Fibroblast of skin of back (primary cell): ENCODE measurements at regions not wholly inside any gene's neighbourhood (a gene's known extent, or its start where the extent isn't known, plus 50 kb on each side); places are given as distances from the start of the nearest gene placed in this dataset.
"Not testable (repeated sequence)": the region's sequence is repeated elsewhere in the genome, so short reads cannot be mapped to it uniquely, and the experiment has no call there.

ENCODE experiments used
- DNase-seq: peaks from one replicate; pipeline ENCODE4 v3.0.0-alpha.2; 2013

DNA sequence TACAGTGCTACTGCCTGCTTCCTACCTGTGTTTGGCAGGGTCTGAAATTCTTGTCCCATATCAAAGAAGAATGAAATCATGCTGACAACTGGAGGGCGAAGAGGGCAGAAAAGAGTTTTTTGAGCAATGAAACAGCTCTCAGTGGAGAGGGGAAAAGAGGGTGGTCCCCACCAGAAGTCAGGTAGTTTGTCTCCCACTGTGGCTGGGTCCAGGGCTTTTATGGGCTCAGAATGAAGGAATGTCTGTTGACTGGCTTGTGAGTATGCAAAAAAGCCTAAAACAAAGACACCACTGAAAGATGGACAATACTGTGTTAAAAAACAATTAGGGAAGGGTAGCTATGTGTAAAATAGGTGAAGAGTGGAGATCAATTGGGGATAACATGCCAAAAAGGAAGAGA, 115.0 kb downstream of the ADAM29 start:
- no peak for DNase-seq

DNA sequence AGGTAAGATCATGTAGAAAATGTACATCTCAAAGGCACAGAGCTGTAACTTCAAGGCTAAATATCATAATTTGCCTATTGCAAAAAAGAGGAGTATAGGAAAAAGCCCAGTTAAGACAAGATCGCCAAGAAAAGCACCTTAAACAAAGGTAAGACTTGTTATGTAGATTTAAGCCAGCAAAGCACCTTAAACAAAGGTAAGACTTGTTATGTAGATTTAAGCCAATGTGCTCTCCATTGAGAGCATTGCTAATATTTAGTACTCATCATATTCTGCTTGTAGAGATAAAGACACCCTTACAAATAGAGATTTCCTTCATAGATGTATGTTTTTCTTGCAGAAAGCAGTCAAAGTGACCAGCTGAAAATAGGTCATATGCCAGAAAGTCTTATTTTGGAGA, 115.8 kb downstream of the ADAM29 start:
- no peak for DNase-seq

DNA sequence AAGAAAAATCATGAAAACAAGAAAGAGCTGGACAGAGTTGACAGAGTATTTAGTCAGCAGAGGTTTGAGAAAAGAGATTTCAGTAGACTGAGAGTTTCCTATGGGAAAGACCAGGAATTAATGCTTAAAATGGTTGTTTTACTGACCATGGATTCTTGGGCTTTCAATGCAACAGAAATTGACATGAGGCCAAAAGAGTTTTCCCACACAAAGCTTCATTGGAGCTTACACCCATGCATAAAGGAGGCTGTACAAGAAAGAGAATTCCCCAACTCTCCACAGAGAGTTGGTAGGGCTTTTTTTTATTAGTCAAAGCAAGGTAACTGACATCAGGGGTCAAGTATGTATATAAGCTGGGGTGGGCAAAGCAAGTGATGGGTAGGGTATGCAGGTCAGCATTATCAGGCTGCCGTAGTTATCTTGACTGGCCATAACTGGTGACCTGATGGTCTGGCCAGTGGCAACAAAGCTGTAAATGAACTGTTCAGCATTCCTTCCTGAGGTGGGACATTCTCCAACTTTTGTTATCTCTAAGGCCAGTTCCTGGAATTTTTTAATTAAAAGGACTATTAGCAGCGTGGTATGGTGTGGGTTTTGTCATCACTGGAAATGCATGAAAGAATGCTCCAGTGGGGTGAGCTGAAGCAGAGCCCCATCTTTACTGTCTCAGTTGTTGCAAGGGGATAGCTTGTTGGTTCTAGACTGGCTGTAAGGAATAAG, 117.0 kb downstream of the ADAM29 start:
- no peak for DNase-seq

DNA sequence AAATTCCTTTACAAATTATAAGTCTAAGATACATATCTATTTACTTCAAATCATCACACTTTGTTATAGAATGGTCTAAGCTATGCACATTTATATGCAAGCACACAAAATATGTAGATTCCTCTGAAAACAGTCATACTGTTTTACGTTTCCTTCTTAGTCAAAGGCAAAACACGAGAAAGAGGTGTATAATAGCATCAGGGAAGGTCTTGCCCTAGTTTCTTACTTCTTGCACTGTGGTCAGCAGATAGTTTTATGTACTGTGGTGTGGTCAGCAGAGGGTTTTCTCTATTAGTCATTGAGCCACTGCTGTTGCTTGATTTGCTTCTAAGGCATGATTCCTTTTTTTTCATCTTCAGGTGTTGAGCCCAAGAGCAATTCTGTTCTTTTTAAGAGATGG, 117.7 kb downstream of the ADAM29 start:
- peak; percentile 27 for DNase-seq

DNA sequence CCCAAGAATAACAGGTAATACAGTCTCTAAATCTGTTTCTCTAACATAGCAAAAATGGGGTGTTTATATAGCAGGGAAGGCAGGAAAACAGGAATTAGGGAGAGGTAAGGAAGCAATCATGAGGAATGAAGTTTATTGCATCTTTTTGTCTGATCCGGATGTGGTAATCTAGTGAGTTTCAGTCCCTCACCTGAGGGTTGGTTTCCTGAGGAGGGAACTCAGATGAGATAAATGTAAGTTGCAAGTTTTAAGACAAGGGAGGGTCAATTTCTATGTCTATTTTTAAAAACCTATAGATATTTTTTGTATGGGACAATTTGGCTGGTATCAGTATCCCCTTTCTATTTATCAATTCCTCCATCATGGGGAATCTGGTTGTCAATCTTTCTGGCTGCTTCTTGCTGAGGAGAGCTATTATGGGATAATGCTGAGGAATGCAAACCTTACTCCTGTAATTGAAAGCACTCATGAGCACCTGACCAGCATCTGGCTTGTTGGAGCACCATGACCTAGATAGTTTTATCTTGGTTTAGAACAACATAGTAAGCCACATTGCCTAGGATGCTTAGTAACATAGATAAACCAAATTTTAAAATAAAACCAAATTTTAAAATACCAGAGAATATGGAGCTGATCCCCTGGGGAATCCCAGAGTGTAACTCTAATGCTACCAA, 130.1 kb downstream of the ADAM29 start:
- no peak for DNase-seq

DNA sequence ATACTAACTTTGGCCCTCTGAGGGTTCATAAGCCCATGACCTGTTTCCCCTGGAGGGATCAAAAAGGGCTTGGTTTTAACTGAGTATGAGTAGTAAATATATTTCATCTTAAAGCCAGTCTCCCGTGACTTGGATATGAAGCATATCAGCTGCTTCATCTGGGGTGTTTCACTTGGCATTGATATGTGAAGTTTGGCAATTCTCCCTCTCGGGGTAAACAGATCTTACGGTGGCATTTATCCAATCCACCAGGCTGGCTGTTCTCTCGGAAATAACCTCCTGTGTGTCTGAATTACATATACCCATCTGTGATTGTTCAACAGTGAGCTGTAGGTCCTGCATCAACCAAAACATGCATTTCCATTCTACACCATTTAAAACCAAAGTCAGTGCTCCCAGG, 130.7 kb downstream of the ADAM29 start:
- DNase-seq, result no peak

DNA sequence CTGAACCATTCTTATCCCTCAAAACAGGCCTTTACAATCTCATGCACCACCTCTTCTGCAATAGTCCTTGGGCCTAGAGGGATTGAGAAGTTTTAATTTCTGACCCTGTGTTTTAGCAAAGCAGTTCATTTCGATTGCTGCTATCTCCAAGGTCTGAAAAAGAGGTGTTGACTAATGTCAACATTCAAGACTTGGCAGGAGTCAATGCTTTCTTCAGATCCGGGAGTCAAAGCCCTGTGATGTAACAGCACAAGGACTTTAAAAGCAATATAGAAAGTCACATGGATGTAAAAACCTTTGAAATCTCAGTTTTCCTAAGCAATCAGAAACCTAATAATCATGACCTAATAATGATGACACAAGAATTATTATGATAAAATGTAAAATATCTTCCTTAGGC, 133.8 kb downstream of the ADAM29 start:
- DNase-seq, result no peak

DNA sequence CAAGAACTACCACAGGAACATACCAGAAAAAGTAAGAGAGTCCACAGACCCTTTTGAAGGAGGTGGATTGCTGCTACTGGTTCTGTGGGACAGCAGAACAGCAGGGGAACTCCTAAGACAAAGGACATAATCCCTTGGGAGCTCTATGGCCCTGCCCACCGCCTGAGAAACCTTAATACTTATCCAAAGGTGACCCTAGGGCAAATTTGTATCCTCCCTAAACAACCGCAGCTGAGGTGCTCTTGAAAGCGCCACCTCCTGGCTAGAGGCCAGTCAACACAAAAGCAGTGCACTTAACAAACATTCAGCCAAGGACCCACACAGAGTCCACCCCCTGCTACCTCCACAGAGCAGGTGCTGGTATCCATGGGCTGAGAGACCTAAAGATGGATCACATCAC, 136.8 kb downstream of the ADAM29 start:
- DNase-seq, result no peak

DNA sequence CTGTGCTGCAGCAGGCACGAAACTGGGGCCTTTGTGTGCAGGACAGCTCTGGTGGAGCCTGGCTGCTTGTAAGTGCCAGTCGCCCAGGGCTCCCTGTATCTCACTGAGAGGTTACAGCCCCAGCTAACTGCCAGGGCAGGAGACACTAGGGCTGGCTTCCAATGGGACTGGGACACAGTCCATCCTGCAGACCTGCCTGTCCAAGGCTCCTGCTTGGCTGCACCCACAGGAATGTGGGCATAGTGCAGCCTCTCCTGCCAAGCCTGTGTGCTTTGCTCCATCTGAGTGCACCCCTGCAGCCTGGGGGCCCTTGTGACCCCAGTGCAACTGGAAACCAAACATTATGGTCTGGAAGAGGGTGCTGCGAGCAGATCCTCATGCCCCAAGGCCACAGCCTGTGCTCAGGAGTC, 144.0 kb downstream of the ADAM29 start:
- no peak for DNase-seq

DNA sequence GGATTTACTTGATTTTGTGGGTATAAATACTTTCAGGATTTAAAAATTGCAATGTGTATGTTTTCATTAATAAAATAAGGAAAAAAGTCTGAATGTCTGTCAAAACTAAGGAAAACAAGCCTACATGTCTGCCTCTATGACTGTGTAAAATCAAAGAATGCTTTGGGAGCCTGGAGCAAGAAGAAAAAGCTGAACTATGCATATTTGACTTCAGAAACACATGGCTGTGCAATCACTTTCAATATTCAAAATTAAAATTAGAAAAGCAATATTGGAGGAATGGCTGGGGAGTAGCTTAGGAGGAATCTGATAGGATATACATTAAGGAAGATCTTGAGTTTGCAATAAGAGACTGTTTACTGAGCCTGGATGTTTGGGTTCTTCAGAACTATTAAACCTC, 147.1 kb downstream of the ADAM29 start:
- no peak for DNase-seq

DNA sequence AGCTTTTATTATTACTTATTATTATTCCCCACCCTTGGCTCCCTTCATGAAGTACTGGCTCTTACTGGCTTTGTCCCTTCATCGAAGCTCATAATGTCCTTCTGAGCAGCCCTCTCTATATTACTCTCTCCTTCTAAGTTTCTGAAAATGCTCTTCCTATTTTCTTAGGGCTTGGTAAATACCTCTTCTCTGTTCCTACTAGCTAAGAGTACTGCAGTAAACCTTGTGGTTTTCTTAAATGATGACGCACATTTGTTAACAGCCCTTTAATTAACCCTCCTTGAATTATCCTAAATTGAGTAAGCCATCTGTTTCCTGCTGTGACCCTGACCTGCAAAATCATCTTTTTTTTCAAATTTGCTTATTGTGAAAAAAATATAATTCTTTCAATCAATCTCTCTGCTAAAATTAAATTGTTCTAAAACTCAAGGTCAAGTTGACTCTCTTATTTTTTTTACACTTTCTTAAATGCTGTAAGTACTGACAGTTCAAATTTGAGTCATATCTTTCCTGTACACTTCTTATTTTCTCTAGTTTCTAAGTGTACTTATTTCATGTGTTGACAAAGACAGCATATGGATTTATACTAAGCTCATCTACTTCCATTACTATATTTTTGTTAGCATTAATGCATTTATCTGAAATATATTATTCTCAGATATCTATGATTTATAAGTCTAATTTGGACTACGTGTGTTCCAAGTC, 148.9 kb downstream of the ADAM29 start:
- no peak for DNase-seq

DNA sequence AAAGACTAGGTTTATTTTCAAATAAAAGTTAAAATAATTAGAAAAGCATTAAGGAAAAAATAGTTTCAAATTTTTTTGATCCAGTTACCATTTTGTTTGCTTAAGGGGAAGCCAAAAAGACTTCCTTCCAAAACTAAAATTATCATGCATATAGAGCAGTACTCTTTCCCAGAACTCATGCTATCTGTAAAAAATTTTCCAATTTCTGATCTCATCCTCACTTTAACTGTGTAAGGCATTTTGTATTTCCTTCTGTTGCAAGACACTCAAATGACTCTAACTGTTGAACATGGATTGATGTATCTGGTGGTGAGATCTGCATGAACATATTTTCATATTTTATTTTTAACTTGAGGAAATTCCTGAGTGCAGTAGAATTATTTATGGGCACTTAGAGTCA, 150.1 kb downstream of the ADAM29 start:
- DNase-seq, result peak; percentile 1

DNA sequence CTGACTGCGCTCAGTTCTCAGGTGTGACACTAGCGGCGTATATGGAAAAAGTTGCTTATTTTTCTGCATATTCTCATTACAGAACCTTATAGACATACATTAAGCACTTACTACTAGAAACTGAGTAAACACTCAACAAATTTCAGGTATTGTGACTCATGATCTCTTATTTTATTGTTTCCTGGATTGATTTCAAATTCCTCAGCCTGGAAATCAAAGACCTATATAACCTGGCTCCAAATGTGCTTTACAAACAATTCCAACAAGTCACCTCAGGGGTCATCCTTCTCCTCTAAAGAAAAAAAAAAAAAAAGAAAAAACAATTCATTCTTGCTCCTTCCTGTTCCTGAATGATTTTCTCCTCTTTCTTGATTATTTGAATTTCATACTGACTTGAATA, 152.3 kb downstream of the ADAM29 start:
- no peak for DNase-seq

DNA sequence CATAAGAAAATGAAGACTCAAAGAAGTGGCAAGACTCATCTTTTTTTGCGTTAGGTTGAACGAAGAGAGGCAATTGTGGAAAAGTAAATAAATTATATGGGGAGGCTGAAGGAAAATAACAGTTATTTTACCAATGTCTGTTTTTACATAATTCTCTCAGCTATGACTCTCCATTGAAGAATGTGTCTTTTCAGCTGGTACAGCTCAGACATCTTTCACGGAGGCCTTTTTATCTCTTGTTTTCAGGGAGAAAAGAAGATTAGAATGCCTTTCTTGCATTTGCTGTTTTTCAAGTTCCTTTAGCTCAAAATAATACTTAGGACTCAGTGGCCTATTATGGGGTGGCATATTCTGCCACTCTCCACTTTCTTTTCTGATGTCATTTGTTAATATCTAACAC, 153.0 kb downstream of the ADAM29 start:
- DNase-seq, result peak; percentile 13

DNA sequence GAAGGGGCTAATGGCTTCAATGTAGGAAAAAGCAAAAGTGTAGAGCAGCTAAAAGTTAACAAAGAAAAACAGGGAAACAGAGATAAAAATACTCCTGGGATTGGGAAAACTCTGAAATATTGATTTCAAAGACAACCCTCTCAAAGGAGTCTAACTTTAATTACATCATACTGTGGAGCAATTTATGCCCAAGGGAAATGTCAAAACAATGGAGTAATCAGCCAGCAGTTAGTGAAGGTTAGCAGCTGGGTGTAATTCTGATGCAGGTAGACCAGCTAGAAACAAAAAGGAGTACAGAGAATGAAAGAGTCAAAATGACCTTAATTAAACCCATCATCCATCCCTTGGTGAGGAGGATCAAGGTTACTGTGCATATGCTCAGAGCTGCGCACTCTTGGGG, 169.0 kb downstream of the ADAM29 start:
- DNase-seq, result no peak

DNA sequence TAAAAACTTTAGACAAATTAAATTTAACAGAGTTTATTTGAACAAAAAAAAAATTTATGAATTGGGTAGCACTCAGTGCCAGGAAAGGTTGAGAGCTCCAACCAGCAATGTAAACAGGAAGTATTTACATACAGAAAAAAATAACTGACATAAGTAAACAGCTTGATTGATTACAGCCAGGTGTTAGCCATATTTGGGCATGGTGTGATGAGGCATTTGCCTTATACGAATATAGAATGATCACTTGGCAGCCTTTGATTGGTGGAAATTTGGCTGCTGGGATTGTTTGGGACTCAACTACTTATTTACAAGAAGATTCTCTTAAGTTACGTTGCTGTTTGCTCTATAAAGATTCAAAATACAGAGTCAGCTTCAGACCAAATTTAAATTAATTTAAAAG, 172.0 kb downstream of the ADAM29 start:
- no peak for DNase-seq

DNA sequence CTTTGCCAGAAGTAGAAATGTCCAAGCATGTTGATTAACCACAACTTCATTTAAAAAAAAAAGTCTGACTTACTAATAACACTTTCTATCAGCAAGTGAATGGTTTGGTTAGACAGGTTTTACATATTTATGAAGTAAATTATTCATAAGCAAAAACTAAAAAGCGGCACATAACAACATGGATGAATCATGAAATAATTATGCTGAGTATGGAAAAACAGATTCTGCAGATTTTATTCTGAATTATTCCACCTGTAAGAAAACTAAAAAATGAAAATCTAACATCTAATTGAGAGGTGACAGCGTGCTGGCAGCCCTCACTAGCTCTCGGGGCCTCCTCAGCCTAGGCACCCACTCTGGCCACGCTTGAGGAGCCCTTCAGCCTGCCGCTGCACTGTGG, 173.5 kb downstream of the ADAM29 start:
- DNase-seq, result no peak

DNA sequence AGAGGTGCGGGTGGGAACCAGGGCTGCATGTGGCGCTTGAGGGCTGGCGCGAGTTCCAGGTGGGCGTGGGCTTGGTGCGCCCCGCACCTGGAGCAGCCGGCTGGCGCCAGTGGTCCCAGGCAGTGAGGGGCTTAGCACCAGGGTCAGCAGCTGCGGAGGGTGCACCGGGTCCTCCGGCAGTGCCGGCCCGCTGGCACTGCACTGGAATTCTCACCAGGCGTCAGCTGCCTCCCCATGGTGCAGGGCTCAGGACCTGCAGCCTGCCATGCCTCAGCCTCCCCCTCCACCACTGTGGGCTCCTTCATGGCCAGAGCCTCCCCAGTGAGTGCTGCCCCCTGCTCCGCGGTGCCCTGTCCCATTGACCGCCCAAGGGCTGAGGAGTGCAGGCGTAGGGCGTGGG, 174.0 kb downstream of the ADAM29 start:
- DNase-seq, result no peak

DNA sequence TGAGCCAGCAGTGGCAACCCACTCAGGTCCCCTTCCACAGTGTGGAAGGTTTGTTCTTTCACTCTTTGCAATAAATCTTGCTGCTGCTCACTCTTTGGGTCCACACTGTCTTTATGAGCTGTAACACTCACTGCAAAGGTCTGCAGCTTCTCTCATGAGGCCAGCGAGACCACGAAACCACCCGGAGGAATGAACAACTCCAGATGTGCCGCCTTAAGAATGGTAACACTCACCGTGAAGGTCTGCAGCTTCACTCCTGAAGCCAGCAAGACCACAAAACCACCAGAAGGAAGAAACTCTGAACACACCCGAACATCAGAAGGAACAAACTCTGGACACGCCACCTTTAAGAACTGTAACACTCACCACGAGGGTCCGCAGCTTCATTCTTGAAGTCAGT, 174.9 kb downstream of the ADAM29 start:
- DNase-seq, result not testable (repeated sequence)

DNA sequence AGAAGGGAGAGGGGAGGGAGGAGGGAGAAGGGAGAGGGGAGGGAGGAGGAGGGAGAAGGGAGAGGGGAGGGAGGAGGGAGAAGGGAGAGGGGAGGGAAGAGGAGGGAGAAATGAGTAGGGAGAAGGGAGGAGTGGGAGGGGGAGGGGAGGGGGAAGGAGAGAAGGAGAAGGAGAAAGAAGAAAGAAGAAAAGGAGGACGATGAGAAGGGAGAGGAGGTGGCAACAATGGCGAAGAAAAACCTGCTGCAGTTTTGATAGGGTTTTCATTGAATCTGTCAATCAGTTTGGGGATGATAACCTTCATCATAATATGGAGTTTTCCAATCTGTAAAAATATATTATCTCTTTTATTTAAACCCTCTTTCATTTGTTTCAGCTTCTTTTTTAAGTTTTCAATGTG, 185.2 kb downstream of the ADAM29 start:
- no peak for DNase-seq

DNA sequence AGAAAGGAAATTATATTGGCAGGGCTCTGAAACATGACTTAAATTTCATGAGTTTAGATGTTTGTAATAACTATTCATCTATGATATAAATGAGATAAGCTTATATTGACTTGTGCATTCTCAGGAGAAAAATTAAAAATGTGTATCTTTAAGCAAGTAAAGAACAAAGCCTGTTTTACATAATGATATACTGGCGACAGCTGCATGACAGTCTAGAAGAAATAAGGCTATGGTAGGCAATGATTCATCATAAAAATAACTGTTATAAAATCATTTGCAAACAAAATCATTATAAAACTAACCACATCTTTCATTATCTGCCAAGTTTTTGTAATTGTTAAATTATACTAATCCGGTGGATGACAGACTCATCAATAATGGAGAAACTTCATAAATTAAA, 188.1 kb downstream of the ADAM29 start:
- DNase-seq, result no peak

DNA sequence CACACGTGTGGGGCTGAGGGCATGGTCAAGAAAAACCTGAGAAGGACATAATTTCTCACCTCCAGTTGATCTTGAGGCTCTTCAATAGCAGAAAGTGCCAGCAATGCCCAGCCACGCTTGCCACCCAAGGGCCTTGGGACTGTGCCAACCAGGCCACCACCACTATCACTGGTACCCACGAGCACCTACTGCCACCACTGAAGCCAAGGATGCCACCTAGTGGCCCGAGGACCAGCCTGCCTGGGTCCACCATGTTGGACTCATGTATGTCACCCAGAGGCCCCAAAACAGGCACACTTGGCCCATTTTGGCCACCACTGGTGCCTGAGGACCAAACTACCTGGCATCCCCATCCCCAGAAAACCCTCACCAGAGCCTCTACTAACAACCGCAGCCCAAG, 191.8 kb downstream of the ADAM29 start:
- no peak for DNase-seq

DNA sequence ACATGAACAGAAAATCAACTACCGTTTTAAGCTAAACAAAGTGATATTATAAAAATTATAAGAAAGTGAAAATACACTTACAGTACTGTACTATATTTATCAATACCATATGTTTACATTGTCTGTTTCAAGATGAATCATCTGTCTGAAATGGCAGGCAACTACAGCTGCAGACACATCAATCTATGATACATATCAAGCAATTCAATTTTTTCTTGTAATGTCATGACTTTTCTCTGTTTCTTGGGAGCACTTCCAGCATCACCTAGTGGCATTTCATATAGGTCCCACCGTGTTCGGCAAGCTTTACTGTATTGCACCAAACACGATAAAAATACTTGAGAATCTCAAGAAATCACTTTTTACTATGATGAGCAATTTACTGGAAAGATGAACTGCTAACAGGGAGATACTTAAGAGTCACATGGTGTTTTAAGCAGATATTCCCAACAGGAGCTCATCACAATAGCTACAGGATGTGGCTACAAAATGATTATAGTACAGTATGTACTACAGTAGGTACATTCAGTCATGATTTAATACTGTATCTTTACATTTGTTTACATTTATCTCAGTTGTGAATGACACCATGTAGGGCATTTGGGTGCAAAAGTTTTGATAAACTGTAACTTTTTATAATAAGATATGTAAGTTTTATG, 207.4 kb downstream of the ADAM29 start:
- peak; percentile 43 for DNase-seq

DNA sequence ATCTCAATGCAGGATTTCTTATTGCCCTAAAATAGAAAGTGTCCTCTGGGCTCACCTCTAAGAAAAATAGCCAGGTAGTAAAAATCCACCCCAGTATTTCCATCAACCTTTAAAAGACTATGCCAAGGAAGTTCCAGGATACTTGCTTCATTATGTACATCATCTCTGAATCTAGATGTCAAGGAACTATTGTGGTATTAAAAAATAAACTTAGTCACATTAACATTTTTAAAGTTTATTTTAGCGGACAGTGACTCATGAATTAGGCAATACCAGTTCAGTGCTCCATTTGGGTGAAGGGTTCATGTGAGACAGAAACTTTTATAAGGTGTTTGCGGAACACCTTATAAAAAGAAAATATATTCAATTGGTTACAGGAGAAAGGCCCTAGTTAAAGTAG, 209.2 kb downstream of the ADAM29 start:
- DNase-seq, result peak; percentile 29
